ENCODE measurements at regions not wholly inside any gene's neighbourhood (a gene's known extent, or its start where the extent isn't known, plus 50 kb on each side); places are given as distances from the start of the nearest gene placed in this dataset.

- intact Hi-C loops (cut with DNase I, micrococcal nuclease), result no loop called here
- H3K4me1 ChIP-seq (ENCODE audit: low read depth), result no peaks in the 10 kb centered on the region
- H3K9me3 ChIP-seq, result no peaks in the 10 kb centered on the region
- DNase-seq (no peak), ATAC-seq (no peak)
- no peak for TF ChIP-seq CTCF (IDR thresholded peaks at IDR 0.05)
- no peak overlapping the region for H3K4me3 ChIP-seq
- H3K36me3 ChIP-seq (ENCODE audit: low read depth), result no peaks in the 10 kb centered on the region
Measured at GRCh38 chr12:77315407-77315806, 250.0 kb upstream of the E2F7 start.

- no peaks in the 10 kb centered on the region for H3K36me3 ChIP-seq (ENCODE audit: low read depth)
- no peaks in the 10 kb centered on the region for H3K9me3 ChIP-seq
- ATAC-seq (no peak), DNase-seq (no peak)
- intact Hi-C loops (cut with DNase I, micrococcal nuclease), result no loop called here
- TF ChIP-seq CTCF (IDR thresholded peaks at IDR 0.05), result no peak
- H3K4me1 ChIP-seq (ENCODE audit: low read depth), result no peaks in the 10 kb centered on the region
- H3K4me3 ChIP-seq, result no peak overlapping the region
Measured at GRCh38 chr12:77314378-77315052, 249.1 kb upstream of the E2F7 start.

- Histone ChIP-seq H3K36me3 (ENCODE audit: low read depth) (no peaks in the 10 kb centered on the region), H3K4me1 (ENCODE audit: low read depth) (no peaks in the 10 kb centered on the region), H3K9me3 (no peaks in the 10 kb centered on the region), H3K4me3 (no peak overlapping the region)
- intact Hi-C loops (cut with DNase I, micrococcal nuclease), result no loop called here
- ATAC-seq, result no peak
- no peak for TF ChIP-seq CTCF (IDR thresholded peaks at IDR 0.05)
- no peak for DNase-seq
Measured at GRCh38 chr12:77308056-77308455, 242.7 kb upstream of the E2F7 start.

- DNase-seq, result no peak
- Histone ChIP-seq H3K4me3 (no peak overlapping the region), H3K36me3 (ENCODE audit: low read depth) (no peaks in the 10 kb centered on the region), H3K9me3 (no peaks in the 10 kb centered on the region), H3K4me1 (ENCODE audit: low read depth) (no peaks in the 10 kb centered on the region)
- ATAC-seq, result peak; percentile 45
- intact Hi-C loops (cut with DNase I, micrococcal nuclease), result no loop called here
- TF ChIP-seq CTCF (IDR thresholded peaks at IDR 0.05), result no peak
Measured at GRCh38 chr12:77300811-77301210, 235.4 kb upstream of the E2F7 start.

GRCh38 chr12:77299910-77300669 is 234.7 kb upstream of the E2F7 start:
- intact Hi-C loops (cut with DNase I, micrococcal nuclease), result no loop called here
- Histone ChIP-seq H3K36me3 (ENCODE audit: low read depth) (no peaks in the 10 kb centered on the region), H3K4me1 (ENCODE audit: low read depth) (no peaks in the 10 kb centered on the region), H3K9me3 (no peaks in the 10 kb centered on the region), H3K4me3 (no peak overlapping the region)
- no peak for TF ChIP-seq CTCF (IDR thresholded peaks at IDR 0.05)
- ATAC-seq, result peak; percentile 81
- no peak for DNase-seq

Measured in mucosa of descending colon (tissue), 3 donors.